GDM1 (cell line): ENCODE measurements at regions not wholly inside any gene's neighbourhood (a gene's known extent, or its start where the extent isn't known, plus 50 kb on each side); places are given as distances from the start of the nearest gene placed in this dataset.
"Not testable (repeated sequence)": the region's sequence is repeated elsewhere in the genome, so short reads cannot be mapped to it uniquely, and the experiment has no call there.

ENCODE experiments used
- DNase-seq: peaks from one replicate; lab custom pipeline; 2025; lab: John Stamatoyannopoulos, UW

DNA sequence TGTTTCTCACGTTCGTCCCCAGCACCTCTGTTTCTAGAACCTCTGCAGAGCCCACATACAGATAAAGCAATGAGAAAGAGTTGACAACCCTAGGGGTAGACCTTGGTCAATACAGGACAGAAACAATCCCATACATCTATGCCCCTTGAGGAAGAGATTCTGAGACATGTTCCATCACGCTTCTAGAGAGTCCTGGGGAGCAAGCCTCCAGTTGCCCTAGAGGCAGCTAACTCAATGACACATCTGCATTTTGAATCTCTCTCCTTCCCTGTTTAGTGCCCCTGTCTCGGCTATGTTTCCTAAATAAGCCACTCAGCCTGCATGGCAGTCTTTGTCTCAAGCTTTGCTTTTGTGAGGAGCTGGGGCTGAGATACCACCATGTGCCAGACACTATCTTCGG is 435.3 kb downstream of the CD83 start:
- no peak for DNase-seq

DNA sequence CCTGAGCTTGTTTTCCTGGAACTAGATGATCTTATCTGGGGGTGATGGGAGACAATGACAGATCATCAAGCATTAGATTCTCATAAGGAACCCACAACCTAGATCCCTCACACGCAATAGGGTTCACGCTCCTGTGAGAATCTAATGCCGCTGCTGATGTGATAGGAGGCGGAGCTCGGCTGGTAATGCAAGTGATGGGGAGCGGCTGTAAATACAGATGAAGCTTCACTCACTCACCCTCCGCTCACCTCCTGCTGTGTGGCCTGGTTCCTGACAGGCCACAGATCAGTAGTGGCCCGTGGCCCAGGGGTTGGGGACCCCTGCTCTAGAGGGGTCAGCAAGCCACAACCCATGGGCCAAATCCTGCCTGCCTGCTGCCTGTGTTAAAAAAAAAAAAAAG is 435.9 kb downstream of the CD83 start:
- DNase-seq: no peak

DNA sequence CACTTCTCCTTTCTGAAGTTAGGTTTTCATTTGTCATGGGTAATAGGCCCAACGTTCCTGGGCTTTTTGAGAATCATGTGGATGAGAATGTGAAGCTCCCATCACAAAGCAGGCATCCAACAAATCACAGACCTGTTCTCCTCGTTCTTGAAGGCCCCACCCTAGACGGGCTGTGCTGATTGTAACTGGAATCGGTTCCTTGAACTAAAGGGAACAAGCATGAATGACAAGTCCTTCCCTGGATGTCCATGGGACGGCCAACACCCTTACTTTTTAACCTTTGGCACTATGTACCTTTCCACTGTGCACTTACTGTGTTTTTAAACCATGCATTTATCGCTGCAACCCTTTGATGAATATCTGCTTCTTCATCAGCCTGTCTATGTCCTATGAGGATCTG is 438.2 kb downstream of the CD83 start:
- DNase-seq: no peak

DNA sequence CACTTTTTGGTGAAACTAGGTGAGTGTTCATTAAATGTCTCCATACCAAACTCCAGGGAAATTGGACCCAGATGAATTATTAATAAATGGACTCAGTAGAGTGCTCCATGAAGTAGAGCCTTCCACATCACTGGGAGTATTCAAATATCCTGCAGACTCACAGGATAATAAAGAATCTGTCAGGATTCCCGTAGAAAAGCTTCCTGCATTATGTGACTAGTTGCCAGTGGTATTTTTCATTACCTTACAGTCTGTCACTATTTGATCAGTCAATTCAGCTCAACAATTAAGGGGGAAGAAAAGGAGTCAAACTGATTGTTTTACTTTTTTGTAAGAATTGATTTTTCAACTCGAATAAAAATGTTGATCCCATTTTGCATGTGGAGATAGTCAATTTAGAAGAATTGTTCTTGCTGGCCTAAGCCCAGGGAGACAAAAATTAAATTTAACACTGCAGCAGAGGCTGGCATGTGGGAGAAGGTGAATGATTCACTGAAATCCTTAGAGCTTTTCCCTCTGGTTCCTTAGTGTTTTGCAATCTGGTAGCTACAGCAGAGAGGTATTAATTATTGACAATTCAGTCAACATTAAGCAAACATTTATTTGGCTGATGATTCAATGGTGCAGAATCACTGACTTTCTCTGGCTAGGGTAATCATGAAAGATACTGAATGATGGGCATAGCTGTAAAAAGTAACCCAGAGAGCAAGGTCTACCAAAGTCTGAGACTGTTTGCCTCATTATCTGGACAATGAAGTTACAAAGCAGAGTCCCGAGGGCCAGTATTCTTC is 442.4 kb downstream of the CD83 start:
- DNase-seq: no peak

DNA sequence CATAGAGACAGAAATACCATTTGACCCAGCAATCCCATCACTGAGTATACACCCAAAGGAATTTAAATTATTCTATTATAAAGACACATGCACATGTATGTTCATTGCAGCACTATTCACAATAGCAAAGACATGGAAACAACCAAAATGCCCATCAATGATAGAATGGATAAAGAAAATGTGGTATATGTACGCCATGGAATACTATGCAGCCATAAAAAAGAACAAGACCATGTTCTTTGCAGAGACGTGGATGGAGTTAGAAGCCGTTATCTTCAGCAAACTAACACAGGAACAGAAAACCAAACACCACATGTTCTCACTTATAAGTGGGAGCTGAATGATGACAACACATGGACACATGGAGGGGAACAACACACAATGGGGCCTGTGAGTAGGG is 444.0 kb downstream of the CD83 start:
- DNase-seq: not testable (repeated sequence)

DNA sequence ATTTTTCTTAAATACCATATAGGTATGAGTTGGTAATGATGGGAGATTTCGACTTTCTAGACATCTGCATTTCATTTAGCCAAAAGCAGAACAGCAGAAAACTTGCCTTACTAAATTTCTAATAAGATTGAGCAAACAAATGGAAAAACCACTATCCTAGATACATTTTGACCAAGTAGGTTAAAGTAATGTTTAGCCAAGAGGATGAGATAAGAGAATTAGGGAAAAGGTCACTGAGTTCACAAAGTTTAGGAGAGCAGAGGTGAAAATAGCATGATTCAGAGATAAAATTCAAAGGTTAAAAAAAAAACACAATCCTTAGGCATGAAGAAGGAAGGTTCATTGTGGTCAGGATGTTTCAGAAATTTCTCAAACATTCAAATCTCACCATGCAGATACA is 450.3 kb downstream of the CD83 start:
- no peak for DNase-seq

DNA sequence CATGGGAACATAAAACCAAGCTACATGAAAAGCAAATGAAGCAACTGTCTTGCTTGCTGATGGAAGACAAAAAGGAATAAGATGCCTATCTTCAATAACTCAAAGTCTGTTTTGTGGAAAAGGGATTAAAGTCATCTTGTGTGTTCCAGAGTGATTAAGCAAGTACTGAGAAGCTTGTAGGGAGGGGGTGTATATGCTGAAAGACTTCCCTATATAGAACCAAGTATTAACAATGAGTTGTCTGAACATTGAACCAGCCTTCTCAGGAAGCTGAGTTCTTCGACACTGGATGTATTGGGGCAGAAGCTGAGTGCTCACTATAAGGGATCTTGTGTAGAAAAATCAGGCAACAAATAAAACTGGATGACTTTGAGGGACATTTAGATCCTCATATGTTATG is 451.8 kb downstream of the CD83 start:
- DNase-seq: peak; percentile 12

DNA sequence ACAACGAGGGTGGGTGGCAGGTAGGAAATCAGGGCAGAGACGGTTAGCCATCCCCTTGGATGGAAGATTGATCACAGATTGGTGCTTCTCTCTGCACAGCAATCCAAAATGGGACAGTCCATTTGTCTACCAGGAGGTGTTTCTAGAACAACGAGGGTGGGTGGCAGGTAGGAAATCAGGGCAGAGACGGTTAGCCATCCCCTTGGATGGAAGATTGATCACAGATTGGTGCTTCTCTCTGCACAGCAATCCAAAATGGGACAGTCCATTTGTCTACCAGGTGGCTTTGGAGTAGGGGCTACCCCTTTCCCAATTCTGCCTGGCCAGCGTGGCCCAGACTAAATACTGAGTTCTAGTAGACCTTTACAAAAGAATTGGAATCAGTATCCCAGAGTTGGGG is 452.3 kb downstream of the CD83 start:
- DNase-seq: not testable (repeated sequence)

DNA sequence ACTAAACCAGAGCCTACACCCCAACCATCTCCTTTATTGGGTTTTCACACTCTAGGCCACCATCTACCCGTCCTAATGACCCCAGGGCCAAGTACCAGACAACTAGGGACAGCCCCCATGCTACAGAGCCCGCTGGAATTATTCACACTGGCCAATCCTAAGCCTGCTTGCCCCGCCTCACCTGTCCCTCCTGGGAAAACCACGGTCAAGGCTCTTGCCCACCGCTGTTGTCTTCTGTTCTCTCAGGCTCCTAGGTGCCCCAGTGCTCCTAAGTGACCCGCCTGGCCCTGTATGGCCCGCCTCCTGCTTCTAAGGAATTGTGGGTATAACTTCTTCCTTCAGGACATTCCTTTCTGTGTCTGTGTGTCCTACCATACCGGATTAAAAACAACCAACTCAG is 453.4 kb downstream of the CD83 start:
- DNase-seq: no peak

DNA sequence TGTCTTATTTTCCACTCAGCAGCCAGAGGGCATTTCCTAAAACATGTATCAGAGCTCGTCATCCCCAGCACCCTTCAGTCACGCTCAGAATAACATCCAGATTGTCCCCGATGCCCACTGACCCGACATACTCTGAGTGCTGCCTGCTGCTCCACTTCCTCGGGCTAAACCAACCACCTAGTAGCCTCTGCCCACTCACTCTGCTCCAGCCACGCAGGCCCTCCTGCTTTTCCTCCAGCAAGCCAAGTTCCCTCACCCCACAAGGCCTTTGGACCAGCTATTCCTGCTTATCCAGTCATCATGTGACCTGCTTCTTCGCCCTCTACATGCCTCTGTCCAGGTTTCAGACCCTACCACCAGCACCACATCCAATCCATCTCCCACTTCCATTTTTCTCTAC is 454.2 kb downstream of the CD83 start:
- DNase-seq: no peak

DNA sequence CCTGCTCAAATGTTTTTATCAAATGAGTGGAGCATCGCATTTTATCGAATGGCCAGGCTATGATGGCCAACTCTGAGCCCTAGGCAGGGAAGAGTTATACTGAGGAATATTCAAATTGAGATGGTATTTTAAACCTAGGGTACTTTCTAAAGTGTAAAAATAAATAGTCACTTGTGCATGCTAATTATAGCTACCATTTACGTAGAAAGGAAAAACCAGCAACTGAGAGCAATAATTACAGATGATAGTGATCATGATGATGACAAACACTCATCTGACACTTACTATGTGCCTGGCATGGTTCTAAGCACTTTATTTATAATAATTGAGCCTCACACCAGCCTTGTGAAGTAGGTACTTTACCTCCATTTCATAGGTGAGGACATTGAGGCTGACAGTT is 455.7 kb downstream of the CD83 start:
- no peak for DNase-seq

DNA sequence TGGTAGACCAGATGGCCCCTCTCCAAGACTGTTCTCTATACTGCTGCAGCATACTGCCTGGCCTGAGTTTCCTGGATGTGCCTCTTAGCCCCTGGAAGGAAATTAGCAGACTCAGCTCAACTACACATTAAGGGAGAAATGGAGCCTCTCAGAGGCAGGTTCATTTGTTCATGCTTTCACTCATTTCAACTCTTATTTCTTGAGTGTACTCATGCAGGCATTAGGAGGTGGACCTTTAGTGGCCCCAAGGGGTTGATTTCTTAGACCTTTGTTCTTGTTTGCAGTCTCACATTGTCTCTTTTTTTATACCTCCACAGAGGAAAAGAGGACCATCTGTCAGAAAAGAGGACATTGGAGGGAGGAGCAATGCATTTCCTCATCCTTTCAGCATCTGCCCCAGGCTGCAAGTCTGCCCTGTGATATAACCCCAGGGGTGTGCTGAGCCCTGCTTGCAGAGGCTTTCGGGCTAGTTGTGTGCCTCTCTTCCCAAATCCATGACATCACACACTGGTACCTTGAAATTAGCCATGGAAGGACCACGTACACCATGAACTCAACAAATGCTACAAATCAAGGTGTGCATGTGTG is 456.2 kb downstream of the CD83 start:
- no peak for DNase-seq

DNA sequence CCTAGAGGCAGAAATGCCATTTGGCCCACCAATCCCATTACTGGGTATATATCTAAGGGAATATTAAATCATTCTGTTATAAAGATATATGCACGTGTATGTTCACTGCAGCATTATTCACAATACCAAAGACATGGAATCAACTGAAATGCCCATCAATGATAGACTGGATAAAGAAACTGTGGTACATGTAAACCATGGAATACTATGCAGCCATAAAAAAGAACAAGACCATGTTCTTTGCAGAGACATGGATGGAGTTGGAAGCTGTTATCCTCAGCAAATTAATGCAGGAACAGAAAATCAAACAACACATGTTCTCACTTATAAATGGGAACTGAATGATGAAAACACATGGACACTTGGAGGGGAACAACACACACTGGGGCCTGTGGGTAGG is 458.4 kb downstream of the CD83 start:
- no peak for DNase-seq

DNA sequence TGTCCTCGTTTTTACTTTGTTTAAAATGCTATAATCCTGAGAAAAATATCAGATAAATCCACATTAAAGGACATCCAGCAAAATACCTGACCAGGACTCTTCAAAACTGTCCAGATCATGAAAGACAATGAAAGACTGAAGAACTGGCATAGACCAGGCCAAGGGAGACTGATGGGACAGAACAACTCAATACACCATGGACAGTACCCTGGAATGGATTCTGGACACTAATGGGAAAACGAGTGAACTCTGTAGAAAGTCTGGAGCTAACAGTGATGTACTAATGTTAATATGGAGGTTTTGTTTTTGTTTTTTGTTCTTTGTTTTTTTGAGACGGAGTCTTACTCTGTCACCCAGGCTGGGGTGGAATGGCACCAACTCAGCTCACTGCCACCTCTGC is 461.4 kb downstream of the CD83 start:
- no peak for DNase-seq

DNA sequence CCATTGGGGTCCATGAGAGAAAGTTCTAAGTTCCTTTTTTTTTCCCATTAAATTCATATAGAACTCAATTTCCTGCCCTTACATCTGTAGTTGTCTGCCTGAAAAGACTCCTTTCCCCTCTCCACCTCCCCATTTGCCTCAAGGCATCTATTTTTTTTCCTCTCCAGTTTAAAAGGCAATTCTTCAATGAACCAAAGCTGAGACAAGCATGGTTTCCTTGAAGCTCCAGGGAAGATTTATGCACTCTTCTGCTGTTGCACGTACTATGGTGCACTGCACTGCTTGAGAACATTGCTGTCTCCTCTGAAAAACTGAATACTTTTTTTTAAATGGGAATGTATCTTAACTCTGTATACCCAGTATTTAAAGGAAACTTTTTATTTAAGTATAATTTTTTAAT is 465.2 kb downstream of the CD83 start:
- DNase-seq: no peak

DNA sequence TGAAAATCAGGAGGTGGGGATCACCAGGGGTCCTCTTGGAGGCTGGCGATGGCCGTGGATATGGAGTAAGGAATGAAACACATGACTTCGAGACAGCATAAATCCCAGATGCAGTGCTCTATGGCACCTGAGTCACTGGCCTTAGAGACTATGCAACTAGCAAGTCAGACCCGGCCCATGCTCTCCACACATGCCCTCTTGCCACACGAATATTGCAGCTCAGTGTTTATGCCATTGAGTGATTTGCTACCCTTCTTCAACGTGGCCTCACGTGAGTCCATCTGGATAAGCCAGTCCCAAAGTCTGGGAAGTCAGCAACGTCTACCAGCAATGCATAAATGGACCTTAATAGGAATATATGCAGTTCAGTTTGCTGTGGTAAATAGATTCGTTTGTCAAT is 466.3 kb downstream of the CD83 start:
- DNase-seq: no peak

DNA sequence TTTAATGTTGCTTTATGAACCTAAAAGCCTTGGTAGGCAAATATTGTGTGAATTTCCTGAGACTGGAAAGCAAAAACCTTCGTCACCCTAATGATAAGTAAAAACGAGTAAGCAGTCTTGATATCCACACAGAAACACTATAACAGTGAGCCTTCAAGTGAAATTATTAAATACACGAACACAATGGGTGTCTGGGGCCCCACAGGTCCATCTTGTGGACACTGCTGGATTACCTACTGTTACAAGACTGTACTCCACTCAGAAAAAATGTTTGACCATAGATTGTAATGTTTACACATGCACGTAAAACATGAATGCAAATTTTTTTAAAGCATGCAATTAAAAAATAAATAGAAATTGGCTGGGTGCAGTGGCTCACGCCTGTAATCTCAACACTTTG is 466.9 kb downstream of the CD83 start:
- no peak for DNase-seq

DNA sequence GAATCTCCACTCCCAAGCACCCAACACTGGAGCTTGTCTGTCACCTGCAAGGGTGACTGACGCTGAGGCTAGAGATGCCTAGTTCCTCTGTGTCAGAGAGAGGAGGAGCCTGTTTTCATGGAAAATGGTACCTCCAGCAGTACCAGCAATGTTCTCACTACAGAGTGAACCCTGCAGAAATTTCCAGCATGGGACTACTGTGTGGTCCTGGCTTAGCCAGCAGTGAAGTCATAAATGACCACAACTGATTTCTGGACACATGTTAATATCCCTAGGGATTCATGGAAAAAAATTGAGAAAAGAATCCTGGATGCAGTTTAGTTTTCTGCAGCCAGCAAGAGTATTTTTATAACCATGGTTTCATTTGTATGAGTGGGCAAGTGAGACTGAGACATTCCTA is 468.1 kb downstream of the CD83 start:
- no peak for DNase-seq

DNA sequence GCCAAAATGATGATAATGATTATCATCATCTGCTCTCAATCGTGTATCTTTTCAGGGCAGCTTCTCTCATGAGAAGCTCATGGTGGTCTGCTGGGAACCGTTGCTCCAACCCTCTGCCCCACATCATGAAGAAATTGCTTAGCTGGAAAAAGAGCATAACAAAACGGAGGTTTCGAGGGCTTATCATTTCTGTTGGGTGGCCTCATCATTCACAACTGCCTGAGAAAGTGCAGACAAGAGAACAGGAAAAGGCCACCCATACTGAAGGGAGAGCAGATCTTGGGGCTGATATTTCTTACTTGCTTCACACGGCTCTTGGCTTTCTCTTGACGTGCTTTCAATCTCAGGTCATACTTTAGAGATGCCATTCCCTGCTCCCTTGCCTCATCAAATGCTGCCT is 471.6 kb downstream of the CD83 start:
- DNase-seq: no peak

DNA sequence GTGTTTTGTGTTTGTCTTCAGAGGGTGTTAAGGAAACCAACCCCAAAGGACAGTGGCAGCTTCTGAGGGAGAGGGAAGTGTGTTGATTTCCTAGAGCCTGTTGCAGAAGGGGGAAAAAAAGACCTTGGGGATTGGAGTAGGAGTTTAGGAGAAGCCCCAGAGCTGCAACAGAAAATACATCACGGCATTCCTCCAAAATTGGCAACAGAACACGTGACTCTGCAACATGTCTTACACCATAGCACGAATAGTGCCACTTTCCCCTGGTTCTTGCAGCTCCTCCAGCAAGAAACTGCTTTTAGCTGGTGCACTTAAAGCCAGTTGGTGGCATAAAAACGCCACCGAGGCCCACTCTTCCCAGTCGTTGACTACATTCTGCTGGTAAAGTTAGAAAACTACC is 473.0 kb downstream of the CD83 start:
- DNase-seq: no peak

DNA sequence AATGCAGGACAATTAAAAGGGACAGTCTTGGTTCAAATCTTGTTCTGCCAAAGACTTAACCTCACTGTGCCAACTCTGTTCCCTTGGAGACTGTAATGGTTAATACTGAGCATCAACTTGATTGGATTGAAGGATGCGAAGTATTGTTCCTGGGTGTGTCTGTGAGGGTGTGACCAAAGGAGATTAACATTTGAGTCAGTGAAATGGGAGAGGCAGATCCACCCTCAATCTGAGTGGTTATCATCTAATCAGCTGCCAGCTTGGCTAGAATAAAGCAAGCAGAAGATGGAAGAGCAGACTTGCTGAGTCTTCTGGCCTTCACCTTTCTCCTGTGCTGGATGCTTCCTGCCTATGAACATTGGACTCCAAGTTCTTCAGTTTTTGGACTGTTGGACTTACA is 474.4 kb downstream of the CD83 start:
- DNase-seq: no peak

DNA sequence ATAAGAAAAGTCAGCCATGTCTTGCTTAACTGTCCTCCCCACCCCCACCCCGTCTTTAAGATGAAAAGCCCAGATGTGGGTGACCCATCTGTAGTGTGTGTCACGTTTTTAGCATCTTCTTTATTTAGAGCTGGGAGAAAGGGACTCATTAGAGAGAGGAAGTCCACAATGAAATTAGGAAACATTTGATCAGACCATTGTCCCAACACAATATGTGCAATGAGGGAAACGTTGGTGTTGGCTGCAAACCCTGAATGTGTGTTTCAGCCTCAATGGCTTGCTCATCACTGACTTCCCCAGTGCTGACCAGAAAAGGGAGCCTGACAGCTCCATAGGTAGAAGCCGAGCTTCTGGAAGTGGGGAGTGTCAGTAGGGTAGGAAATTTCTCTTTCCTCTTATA is 475.7 kb downstream of the CD83 start:
- DNase-seq: no peak

DNA sequence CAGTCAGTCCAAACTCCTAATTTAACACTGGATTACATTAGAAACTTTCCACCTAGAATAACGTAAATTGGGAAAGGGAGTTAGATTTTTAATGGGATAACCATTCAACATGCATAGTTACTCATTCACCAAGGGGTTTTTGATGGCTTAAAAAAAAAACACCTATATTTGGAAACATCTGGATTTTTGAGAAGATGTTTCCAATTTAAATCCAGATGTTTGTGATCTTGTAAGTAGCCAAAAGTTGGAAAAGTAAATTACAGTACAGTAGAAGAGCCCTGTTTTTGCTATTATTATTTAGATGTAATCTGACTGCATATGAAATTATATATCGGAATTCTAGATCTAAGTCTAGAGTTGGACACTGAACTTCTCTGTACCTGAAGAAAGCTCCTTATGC is 478.2 kb downstream of the CD83 start:
- no peak for DNase-seq

DNA sequence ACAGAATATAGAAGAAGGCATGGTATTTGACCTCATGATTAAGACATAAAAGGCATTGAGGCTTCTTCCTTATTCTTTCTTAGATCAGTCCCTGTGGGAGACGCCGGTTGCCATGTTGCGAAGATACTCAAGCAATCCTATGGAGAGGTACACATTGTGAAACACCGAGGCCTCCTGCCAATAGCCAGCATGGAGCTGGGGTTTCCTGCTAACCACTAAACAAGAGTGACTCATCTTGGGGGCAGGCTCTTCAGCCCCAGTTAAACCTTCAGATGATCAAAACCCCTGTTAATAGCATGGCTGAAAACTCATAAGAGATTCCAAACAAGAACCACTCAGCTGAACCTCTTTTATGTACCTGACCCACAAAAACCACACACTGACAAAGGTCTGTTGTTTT is 478.8 kb downstream of the CD83 start:
- no peak for DNase-seq
